NB4 (cell line): ENCODE measurements at regions not wholly inside any gene's neighbourhood (a gene's known extent, or its start where the extent isn't known, plus 50 kb on each side); places are given as distances from the start of the nearest gene placed in this dataset.

Experiments used
- CTCF ChIP-seq: IDR thresholded peaks from one replicate; pipeline ENCODE4 v1.5.1; 2012; ENCODE audit warnings: low read depth, low read length
- POLR2A ChIP-seq: IDR thresholded peaks from 2 replicates; pipeline ENCODE4 v1.6.1; 2011; ENCODE audit warnings: mild to moderate bottlenecking; ENCODE audit not compliant: insufficient read length; ENCODE audit errors: extremely low read depth

DNA sequence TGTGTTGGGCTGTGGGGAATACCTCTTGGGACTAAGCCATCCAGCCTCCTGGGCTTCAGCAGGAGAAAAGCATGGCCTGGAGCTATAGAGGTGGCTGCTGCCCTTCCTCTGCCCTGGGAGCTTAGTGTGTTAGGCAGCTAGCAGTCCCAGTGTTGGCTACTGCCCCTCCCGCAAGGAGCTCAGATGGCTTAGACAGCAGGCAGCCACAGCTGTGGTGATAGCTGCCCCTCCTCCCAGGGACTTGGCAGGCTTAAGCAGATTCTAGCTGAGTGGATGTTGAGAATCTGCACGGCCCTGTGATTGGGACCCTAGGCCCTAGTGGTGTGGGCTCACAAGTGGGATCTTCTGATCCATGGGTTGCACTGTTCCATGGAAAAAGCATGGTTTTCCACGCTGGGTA lies 264.5 kb downstream of the TDRD3 start:
- TF ChIP-seq POLR2A, result no peak
- no peak for TF ChIP-seq CTCF
